ENCODE measurements at regions not wholly inside any gene's neighbourhood (a gene's known extent, or its start where the extent isn't known, plus 50 kb on each side); places are given as distances from the start of the nearest gene placed in this dataset.
"Not testable (repeated sequence)": the region's sequence is repeated elsewhere in the genome, so short reads cannot be mapped to it uniquely, and the experiment has no call there.

GRCh38 chr2:176854062-176854461 lies 358.5 kb upstream of the HNRNPA3 start:
- DNase-seq (ENCODE audit: low spot score): no peak

- DNase-seq (ENCODE audit: low spot score): no peak
Observed at GRCh38 chr2:176854878-176855277, 357.7 kb upstream of the HNRNPA3 start.

DNA sequence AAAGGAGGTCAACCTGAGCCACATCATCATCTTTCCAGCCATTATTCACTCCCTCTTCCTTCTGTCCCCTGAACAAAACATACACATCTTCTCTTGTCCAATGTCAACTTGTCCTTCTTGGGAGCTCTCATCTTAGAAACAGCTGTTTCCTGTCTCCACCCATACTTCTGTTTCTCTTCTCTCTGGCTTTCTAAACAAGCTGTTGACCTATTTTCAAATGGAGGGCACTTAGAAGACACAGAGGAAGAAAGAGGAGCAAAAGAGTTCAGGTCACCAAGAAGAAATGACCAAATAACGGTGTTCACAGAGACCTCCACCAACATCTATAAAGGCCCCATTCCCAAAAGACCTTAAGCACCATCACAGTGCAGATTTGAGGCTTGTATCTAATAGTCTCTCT lies 355.9 kb upstream of the HNRNPA3 start:
- no peak for DNase-seq (ENCODE audit: low spot score)

- no peak for DNase-seq (ENCODE audit: low spot score)
Observed at GRCh38 chr2:176865336-176865735, 347.3 kb upstream of the HNRNPA3 start.

DNA sequence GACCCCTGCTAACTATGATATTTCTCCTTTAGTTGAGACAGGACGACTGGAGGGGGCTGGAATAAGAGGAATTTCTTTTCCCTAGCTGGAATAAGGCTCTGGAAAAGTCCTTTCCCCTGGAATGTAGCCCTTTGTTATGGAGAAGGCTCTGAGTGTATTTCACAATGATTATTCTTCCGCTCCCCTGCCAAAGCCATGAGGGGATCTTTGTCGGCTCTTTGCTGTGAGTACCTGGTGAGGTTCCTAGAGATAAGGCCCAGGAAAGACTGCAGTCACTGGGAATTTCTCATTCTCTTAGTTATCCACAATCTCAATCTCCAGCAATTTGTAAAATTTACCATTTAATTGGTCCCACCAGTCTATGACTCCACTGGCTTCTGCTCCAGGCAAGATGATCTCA lies 340.2 kb upstream of the HNRNPA3 start:
- DNase-seq (ENCODE audit: low spot score): no peak

- DNase-seq (ENCODE audit: low spot score): no peak
Observed at GRCh38 chr2:176873403-176873802, 339.2 kb upstream of the HNRNPA3 start.

DNA sequence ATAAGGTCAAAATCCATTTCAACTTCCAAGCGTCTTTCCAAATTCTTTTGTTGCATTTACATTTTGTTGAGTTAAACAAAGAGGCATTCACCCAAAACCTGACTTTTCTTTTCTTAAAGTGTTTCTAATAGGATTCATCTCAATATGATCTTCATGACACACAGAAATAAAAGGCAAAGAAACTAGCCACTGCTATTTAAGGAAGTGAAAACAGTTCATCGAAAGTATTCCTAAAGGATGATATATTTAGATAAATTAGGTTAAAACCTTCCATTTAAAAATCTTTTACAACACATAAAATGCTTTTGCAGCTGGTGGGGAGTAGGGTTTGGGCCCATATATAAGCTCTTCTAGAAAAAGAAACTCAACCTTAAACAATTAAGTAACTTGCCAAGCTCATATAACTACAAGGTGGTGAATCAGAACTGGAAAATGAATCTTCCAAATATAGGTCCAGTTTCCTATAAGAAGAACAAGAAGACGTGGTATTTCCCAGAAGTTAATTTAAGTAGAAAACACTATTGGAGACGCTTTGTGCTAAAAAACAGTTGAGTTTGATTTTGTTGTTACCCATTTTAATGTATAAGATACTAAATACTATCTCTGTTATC lies 336.0 kb upstream of the HNRNPA3 start:
- no peak for DNase-seq (ENCODE audit: low spot score)

GRCh38 chr2:176879426-176879995 lies 333.1 kb upstream of the HNRNPA3 start:
- DNase-seq (ENCODE audit: low spot score): no peak

DNA sequence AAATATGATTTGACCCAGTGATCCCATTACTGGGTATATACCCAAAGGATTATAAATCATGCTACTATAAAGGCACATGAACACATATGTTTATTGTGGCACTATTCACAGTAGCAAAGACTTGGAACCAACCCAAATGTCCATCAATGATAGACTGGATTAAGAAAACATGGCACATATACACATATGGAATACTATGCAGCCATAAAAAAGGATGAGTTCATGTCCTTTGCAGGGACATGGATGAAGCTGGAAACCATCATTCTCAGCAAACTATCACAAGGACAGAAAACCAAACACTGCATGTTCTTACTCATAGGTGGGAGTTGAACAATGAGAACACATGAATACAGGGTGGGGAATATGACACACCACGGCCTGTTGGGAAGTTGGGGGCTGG lies 330.5 kb upstream of the HNRNPA3 start:
- DNase-seq (ENCODE audit: low spot score): not testable (repeated sequence)

DNA sequence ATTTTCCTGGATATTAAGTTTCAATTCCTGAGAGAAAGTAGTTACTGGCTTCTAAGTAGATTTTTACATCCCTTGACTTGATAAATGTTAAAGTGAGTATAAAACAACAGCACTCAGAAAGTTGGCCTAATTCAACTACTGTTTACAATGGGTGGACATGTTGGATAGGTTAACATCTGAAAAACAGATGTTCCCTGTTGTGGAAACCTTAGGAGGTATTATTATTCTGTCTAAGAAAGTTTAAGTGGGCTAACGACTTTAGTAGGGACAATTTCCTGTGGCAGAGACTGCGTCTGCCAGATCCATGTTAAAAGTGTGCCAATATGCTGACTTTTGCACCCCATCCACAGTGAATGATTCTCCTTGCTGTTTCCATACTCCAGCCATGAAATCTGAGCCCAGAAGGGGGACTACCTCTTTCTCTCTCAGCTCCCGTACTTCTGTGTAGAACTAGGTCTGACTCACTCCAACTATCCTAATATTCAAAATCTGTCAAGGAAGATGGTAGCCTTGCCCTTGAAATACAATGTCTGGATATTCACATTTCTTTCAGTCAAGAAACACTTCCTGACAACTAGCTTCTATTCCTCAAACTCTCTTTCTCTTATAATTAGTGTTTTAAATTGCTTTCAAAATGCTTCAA lies 327.5 kb upstream of the HNRNPA3 start:
- no peak for DNase-seq (ENCODE audit: low spot score)

GRCh38 chr2:176885661-176886060 lies 326.9 kb upstream of the HNRNPA3 start:
- no peak for DNase-seq (ENCODE audit: low spot score)

- DNase-seq (ENCODE audit: low spot score): no peak
Observed at GRCh38 chr2:176891105-176891504, 321.5 kb upstream of the HNRNPA3 start.

DNA sequence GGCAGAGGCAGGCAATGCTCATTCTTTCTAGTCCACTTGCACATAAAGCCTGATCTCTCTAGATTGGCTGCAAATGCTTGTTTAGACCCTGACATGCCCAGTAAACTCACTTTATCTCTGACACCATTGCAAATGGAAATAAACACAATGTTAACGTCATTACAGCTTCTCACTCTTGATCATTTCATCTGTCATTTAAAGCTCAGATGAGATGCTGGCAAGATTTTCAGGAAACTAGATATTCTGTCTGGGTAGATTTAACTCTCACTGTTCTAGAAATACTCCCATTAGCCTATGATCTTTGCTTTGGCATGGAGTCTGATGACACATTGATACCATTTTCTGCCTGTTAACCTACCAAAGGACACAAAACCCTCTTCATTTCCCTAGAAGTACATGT lies 320.7 kb upstream of the HNRNPA3 start:
- DNase-seq (ENCODE audit: low spot score): no peak

DNA sequence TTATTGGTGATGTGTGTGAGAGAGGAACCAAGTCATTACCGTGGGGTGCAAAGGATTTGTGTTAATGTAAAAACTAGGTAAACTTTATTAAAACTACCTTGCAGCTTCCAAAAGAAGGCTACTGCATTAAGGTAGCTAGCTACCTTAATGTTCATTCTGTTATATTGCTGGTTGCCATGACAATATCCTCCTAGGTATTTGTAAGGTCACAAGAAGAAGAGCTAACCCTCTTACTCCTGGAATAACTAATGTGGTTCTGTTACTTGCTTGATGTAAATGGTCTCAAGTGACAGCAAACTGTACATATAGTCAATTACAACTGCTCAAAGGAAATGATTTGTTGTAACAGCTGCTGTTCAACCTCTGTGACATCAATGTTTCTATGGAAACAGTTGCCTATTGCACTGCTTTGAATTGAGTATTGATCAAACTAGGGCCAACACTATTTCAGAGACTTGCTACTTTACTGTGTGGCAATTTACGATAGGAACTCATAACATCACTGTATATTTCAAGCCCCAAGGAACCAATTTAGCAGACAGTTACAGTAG lies 319.8 kb upstream of the HNRNPA3 start:
- no peak for DNase-seq (ENCODE audit: low spot score)

DNA sequence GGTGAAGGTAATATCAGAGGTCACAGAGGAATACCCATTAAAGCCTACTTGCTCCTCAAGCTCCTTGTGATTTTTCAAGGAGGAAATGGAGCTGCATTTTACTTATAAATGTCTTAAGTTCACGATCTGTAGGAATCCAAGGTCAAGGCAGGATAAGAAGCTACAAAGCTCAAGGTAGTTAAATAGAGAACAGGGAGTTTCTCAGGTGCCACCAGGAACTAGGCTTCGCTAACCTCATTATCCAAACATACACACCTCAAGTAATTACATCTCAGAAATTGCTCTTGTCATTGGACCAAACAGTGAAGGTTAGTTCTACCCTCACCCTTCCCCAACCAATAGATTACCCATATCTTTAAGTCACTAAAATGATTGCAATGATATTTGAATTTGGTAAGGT lies 317.4 kb upstream of the HNRNPA3 start:
- DNase-seq (ENCODE audit: low spot score): no peak

DNA sequence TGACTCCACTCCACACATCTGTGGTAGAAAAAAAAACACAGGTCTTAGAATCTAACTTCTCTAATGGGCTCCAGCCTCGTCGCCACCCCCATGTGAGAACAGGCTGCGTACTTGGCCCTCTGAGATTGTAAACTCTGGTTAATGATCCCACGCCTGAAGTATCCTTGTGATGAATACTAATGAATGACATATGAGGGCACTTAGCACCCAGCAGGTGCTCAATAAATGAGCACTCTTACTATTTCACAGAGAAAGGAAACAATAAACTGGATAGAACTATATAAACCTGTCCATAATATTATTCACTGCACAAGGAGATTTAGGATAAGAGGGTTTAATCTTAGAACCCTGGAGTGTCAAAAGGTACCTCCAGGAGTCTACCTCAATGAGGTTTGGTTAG lies 310.1 kb upstream of the HNRNPA3 start:
- DNase-seq (ENCODE audit: low spot score): no peak

- DNase-seq (ENCODE audit: low spot score): not testable (repeated sequence)
Observed at GRCh38 chr2:176904053-176904452, 308.5 kb upstream of the HNRNPA3 start.

DNA sequence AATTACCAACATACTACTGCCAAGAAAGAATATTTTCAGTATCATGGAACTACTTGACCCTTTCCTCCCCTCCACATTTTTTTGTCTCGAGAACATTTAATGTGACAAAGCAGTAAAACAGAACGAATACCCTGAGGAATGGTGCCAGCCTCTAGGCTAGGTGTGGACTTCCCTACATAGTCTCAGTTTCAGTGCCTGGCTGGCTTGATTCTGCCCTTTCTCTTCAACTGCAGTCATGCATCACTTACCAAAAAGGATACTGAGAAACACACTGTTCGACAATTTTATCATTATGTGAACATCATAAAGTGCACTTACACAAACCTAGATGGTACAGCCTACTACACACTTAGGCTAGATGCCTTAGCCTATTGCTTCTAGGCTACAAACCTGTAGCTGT lies 305.3 kb upstream of the HNRNPA3 start:
- no peak for DNase-seq (ENCODE audit: low spot score)

GRCh38 chr2:176910828-176911227 lies 301.8 kb upstream of the HNRNPA3 start:
- no peak for DNase-seq (ENCODE audit: low spot score)

DNA sequence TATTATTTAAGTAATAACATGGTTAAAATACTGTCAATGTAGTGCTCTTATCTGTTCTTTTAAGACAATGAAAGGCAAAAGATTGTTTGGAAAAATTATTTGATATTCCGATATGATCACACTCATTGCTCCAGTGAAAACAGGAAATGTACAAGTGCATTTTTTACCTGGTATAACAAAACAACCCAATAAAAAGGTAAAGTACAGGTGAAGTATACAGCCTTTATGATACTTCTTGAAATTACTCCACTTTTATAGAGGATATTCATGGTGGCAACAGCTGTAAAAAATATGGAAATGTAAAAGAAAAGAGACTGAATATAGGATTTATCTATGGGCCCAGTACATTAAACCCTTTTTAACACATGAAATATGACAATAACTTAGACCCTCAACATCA lies 298.6 kb upstream of the HNRNPA3 start:
- DNase-seq (ENCODE audit: low spot score): no peak

DNA sequence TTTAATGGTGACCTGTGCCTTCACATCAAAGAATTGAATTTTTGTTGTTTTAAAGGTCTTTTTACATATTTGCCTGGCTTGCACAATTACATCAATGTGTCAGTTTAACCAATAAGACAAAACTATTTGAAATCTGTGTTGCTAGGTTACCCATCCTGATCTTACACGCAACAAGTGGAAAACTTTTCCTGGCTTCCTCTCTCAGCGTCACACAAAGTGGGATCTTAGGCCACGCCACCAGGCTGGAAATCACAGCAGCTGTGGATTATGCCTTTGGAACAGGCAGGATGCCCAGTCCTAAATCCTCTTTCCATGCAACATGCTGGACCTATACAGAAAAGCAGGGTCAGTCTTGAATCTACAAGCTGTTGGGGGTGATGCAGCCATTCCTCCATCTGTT lies 298.2 kb upstream of the HNRNPA3 start:
- DNase-seq (ENCODE audit: low spot score): no peak

- not testable (repeated sequence) for DNase-seq (ENCODE audit: low spot score)
Observed at GRCh38 chr2:176922545-176922944, 290.0 kb upstream of the HNRNPA3 start.

GRCh38 chr2:176923205-176923604 lies 289.4 kb upstream of the HNRNPA3 start:
- no peak for DNase-seq (ENCODE audit: low spot score)
